Thyroid gland (tissue), 4 donors: ENCODE measurements at regions not wholly inside any gene's neighbourhood (a gene's known extent, or its start where the extent isn't known, plus 50 kb on each side); places are given as distances from the start of the nearest gene placed in this dataset.

Source experiments
- CTCF ChIP-seq, 6 experiments: fragments of 200-600 bp in 3 of 6; fragments of 450-650 bp in 3 of 6; sonication (generic) in 3 of 6; IDR thresholded peaks; one replicate each; pipeline ENCODE4 v1.5.1; 2016 to 2019; ENCODE audit warnings: antibody characterized with exemption in 6 of 6, mild to moderate bottlenecking in 2 of 6, inconsistent platforms in 1 of 6, moderate library complexity in 1 of 6
- POLR2A ChIP-seq, 2 donors: fragments of 450-650 bp; IDR thresholded peaks; one replicate each; pipeline ENCODE4 v1.6.1; 2017; ENCODE audit warnings: antibody characterized with exemption in 2 of 2, mild to moderate bottlenecking in 2 of 2, moderate library complexity in 1 of 2

- TF ChIP-seq CTCF (IDR thresholded peaks at IDR 0.05) (no peak), POLR2A (IDR thresholded peaks at IDR 0.05) (no peak)
Observed at GRCh38 chr2:10201201-10201600, 78.7 kb downstream of the RRM2 start.
